B cell (primary cell): ENCODE measurements at regions not wholly inside any gene's neighbourhood (a gene's known extent, or its start where the extent isn't known, plus 50 kb on each side); places are given as distances from the start of the nearest gene placed in this dataset.

Source experiments
- ATAC-seq: fragments of 200-7000 bp; cut with Tn5 transposase; one replicate; pipeline ENCODE4 v1.10.0; 2021; ENCODE audit warnings: low read depth, mild to moderate bottlenecking, moderate number of reproducible peaks, moderate library complexity
- CTCF ChIA-PET: fragments of 350-600 bp; sonication (Branson Sonifier 250); formaldehyde crosslinking; loops from one replicate; lab custom pipeline; 2021; ENCODE audit warnings: antibody characterized with exemption, inconsistent platforms; lab: Charles Lee
- POLR2A ChIA-PET: fragments of 350-600 bp; sonication (Branson Sonifier 250); formaldehyde crosslinking; loops from one replicate; lab custom pipeline; 2021; ENCODE audit warnings: antibody characterized with exemption; lab: Charles Lee
- DNase-seq: peaks from one replicate; pipeline ENCODE4 v3.0.0; 2013
- H2AFZ ChIP-seq: 2 replicates; pipeline ENCODE4 v1.6.1; 2012; ENCODE audit warnings: mild to moderate bottlenecking, low read depth, low read length; ENCODE audit not compliant: insufficient read depth, poor library complexity, severe bottlenecking
- H3K27ac ChIP-seq, 2 donors: 1 replicate in 1 of 2; 2 replicates in 1 of 2; pipeline ENCODE4 v1.5.1; 2012 to 2013; ENCODE audit warnings: low read length in 2 of 2, mild to moderate bottlenecking in 2 of 2, moderate library complexity in 1 of 2
- H3K27me3 ChIP-seq, 4 experiments: fragments of 200-600 bp in 1 of 4; sonication (generic) in 1 of 4; replicated peaks in 1 of 4; 1 replicate in 2 of 4; 2 replicates in 2 of 4; pipeline versions ENCODE4 v1.6.1 to v1.7.0; 2013 to 2016; ENCODE audit warnings: low read length in 3 of 4, mild to moderate bottlenecking in 2 of 4, mixed read lengths in 1 of 4, moderate library complexity in 1 of 4; ENCODE audit not compliant: insufficient read depth in 4 of 4, control insufficient read depth in 3 of 4; ENCODE audit errors: control extremely low read depth in 1 of 4
- H3K36me3 ChIP-seq, 2 experiments: replicated peaks in 1 of 2; 1 replicate in 1 of 2; 2 replicates in 1 of 2; pipeline versions ENCODE4 v1.6.1 to v1.7.1; 2013; ENCODE audit warnings: low read length in 1 of 2; ENCODE audit not compliant: insufficient read depth in 2 of 2, control insufficient read depth in 1 of 2; ENCODE audit errors: control extremely low read depth in 1 of 2, extremely low read depth in 1 of 2
- H3K4me1 ChIP-seq, 2 donors: fragments of 200-600 bp in 1 of 2; sonication (generic) in 1 of 2; 1 replicate in 1 of 2; 2 replicates in 1 of 2; pipeline versions ENCODE4 v1.5.1 to v1.6.1; 2013 to 2017; ENCODE audit warnings: low read length in 2 of 2; ENCODE audit not compliant: control insufficient read depth in 2 of 2, insufficient read depth in 2 of 2
- H3K4me2 ChIP-seq: replicated peaks from 2 replicates; pipeline ENCODE3; 2012; ENCODE audit warnings: mild to moderate bottlenecking, low read depth, low read length; ENCODE audit not compliant: poor library complexity, severe bottlenecking
- H3K4me3 ChIP-seq, 5 experiments: fragments of 200-600 bp in 1 of 5; sonication (generic) in 1 of 5; 1 replicate in 3 of 5; 2 replicates in 2 of 5; pipeline versions ENCODE4 v1.5.1 to v1.7.0; 2011 to 2016; ENCODE audit warnings: low read length in 4 of 5, mild to moderate bottlenecking in 4 of 5, low read depth in 2 of 5, control low read depth in 1 of 5, moderate library complexity in 1 of 5; ENCODE audit not compliant: insufficient read depth in 1 of 5; ENCODE audit errors: control extremely low read depth in 1 of 5, extremely low read depth in 1 of 5
- H3K79me2 ChIP-seq: fragments of 200-600 bp; sonication (generic); one replicate; pipeline ENCODE4 v1.6.0; 2016; ENCODE audit warnings: low read length; ENCODE audit not compliant: control insufficient read depth, insufficient read depth
- H3K9ac ChIP-seq: fragments of 200-600 bp; sonication (generic); 2 replicates; pipeline ENCODE4 v1.6.1; 2017; ENCODE audit warnings: mild to moderate bottlenecking, low read length, moderate library complexity
- H3K9me3 ChIP-seq, 3 donors: one replicate each; pipeline versions ENCODE4 v1.6.1 to v1.7.1; 2013; ENCODE audit warnings: low read length in 2 of 3; ENCODE audit not compliant: control insufficient read depth in 2 of 3, insufficient read depth in 1 of 3; ENCODE audit errors: control extremely low read depth in 1 of 3
- H4K20me1 ChIP-seq: 2 replicates; pipeline ENCODE4 v1.6.0; 2012; ENCODE audit warnings: mild to moderate bottlenecking, low read length; ENCODE audit not compliant: insufficient read depth, control insufficient read depth, poor library complexity, severe bottlenecking
- H3K27ac Mint-ChIP-seq: one replicate; pipeline ENCODE4 v1.8.0; 2021; ENCODE audit warnings: mixed read lengths
- H3K27me3 Mint-ChIP-seq: one replicate; pipeline ENCODE4 v1.8.0; 2021; ENCODE audit warnings: mixed read lengths
- H3K4me1 Mint-ChIP-seq: one replicate; pipeline ENCODE4 v1.8.0; 2021; ENCODE audit warnings: mixed read lengths
- H3K4me3 Mint-ChIP-seq: one replicate; pipeline ENCODE4 v1.8.0; 2021; ENCODE audit warnings: mixed read lengths
- H3K9me3 Mint-ChIP-seq: one replicate; pipeline ENCODE4 v1.8.0; 2022; ENCODE audit warnings: mixed read lengths; ENCODE audit not compliant: insufficient read depth
- EZH2 ChIP-seq: IDR thresholded peaks from 2 replicates; pipeline ENCODE4 v1.6.1; 2012; ENCODE audit warnings: borderline replicate concordance, low read depth, mild to moderate bottlenecking, moderate library complexity, low read length; ENCODE audit not compliant: insufficient read depth, poor library complexity, severe bottlenecking
- WGBS: methylation state at CpG from one replicate; pipeline ENCODE4 v1.1.5; 2013; ENCODE audit warnings: missing lambda C conversion rate; ENCODE audit not compliant: insufficient coverage; 5-methylcytosine and 5-hydroxymethylcytosine counted together
- intact Hi-C: fragments of 100-400 bp; cut with micrococcal nuclease; formaldehyde crosslinking; loops from one replicate; pipeline ENCODE4 v1.10.0; 2022
- TF ChIP-seq, protein P1 (sequence below): fragments of 200-600 bp; IDR thresholded peaks from one replicate; pipeline ENCODE4 v1.8.0; 2022; ENCODE audit warnings: antibody characterized with exemption, mild to moderate bottlenecking

DNA sequence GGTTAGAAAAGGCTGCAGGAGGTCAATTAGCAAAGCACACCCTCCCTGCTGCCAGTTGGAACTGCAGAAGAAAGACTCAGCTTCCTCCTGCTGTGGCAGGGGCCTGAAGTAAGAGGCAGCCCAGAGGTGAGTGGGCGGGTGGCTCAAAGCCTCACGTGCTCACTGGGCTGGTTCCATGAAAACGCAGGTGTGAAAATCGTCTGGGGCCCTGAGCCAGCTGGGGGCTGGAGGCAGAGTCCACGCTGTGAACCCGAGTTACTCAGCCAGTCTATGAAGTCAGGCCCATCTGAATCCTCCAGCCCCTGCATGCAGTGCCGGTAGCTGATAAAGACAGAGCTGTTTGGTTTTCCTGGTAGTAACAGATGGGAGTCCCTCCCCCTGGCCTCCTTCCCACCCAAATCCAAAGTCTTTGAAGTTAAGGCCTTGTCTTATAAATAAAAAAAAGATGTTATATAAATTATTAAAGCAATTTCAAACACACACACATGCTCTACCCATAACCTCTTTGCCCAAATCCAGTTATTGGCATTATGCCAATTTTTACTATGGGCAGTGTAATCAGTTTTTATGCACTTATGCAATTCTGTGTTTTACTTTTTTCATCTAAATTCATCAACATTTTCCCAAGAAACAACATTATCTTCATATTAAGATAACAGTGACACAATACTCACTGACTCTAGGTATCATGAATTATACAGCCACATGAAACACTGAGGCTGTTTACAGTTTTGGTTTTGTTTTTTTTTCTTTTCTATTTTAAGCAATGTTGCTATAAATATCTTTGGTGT, 57.9 kb upstream of the PNMA1 start:
- Mint-ChIP-seq H3K27me3 (no peaks in the 10 kb centered on the region), H3K4me1 (peaks cover 76% of the 10 kb centered on the region), H3K9me3 (no peaks in the 10 kb centered on the region), H3K4me3 (peak overlapping the region; percentile 87), H3K27ac (peak overlapping the region; percentile 99)
- no peak for TF ChIP-seq EZH2
- TF ChIP-seq, protein P1, sequence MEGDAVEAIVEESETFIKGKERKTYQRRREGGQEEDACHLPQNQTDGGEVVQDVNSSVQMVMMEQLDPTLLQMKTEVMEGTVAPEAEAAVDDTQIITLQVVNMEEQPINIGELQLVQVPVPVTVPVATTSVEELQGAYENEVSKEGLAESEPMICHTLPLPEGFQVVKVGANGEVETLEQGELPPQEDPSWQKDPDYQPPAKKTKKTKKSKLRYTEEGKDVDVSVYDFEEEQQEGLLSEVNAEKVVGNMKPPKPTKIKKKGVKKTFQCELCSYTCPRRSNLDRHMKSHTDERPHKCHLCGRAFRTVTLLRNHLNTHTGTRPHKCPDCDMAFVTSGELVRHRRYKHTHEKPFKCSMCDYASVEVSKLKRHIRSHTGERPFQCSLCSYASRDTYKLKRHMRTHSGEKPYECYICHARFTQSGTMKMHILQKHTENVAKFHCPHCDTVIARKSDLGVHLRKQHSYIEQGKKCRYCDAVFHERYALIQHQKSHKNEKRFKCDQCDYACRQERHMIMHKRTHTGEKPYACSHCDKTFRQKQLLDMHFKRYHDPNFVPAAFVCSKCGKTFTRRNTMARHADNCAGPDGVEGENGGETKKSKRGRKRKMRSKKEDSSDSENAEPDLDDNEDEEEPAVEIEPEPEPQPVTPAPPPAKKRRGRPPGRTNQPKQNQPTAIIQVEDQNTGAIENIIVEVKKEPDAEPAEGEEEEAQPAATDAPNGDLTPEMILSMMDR, result no peak
- Histone ChIP-seq H3K4me3 (peak overlapping the region in 3 of 5 experiments; percentile 5 to 52 (median 10)), H4K20me1 (peaks cover 37% of the 10 kb centered on the region), H3K36me3 (no peaks in the 10 kb centered on the region), H3K79me2 (peaks cover 89% of the 10 kb centered on the region), H3K9ac (peak overlapping the region; percentile 50), H3K9me3 (no peaks in the 10 kb centered on the region), H3K4me2 (peak overlapping the region; percentile 75), H3K27me3 (no peaks in the 10 kb centered on the region), H3K27ac (peak overlapping the region; percentile 96 to 97), H2AFZ (peak overlapping the region; percentile 3), H3K4me1 (peaks cover 83 to 96% of the 10 kb centered on the region in 2 donors)
- DNase-seq (peak; percentile 89), ATAC-seq (peak; percentile 61)
- intact Hi-C loops, result loop anchor here (1.0 to 5.0 kb wide), 3 partner anchors 18 to 80 kb away; partner anchors contain the start of gene PTGR2
- POLR2A ChIA-PET, result interaction anchor here (0.6 to 4.8 kb wide), 8 partner anchors 10 to 264 kb away, joined by 4 to 183 read pairs (median 8); a partner anchor contains a TSS
- 0% methylated on average over 5 of the region's 7 CpGs for WGBS
- CTCF ChIA-PET, result interaction anchor here (0.6 to 11.6 kb wide), 11 partner anchors 13 to 58 kb away, joined by 3 to 220 read pairs (median 6); partner anchors contain the start of gene PNMA1
